Ishikawa (cell line): ENCODE measurements at regions not wholly inside any gene's neighbourhood (a gene's known extent, or its start where the extent isn't known, plus 50 kb on each side); places are given as distances from the start of the nearest gene placed in this dataset.
A peak's percentile ranks its signal among the peaks of the same experiment; 100 is the strongest.

Source experiments
- CEBPB ChIP-seq: IDR thresholded peaks from 2 replicates; pipeline ENCODE4 v1.6.1; 2012
- CREB1 ChIP-seq: IDR thresholded peaks from 2 replicates; pipeline ENCODE4 v1.6.1; 2012; ENCODE audit warnings: low read depth
- EGR1 ChIP-seq: IDR thresholded peaks from 2 replicates; pipeline ENCODE4 v1.6.1; 2012
- EP300 ChIP-seq: IDR thresholded peaks from 2 replicates; pipeline ENCODE4 v1.6.1; 2012; ENCODE audit warnings: borderline replicate concordance
- FOXM1 ChIP-seq: IDR thresholded peaks from 2 replicates; pipeline ENCODE4 v1.6.1; 2012; ENCODE audit warnings: low read depth, borderline replicate concordance
- NFIC ChIP-seq: IDR thresholded peaks from 2 replicates; pipeline ENCODE4 v1.6.1; 2012
- RAD21 ChIP-seq: IDR thresholded peaks from 2 replicates; pipeline ENCODE4 v1.6.1; 2012; ENCODE audit warnings: low read depth
- TAF1 ChIP-seq: IDR thresholded peaks from 2 replicates; pipeline ENCODE4 v1.6.1; 2012; ENCODE audit warnings: low read depth, mild to moderate bottlenecking
- TCF12 ChIP-seq: IDR thresholded peaks from 2 replicates; pipeline ENCODE4 v1.6.1; 2012; ENCODE audit warnings: low read depth
- TEAD4 ChIP-seq: IDR thresholded peaks from 2 replicates; pipeline ENCODE4 v1.6.1; 2012
- YY1 ChIP-seq: IDR thresholded peaks from 2 replicates; pipeline ENCODE4 v1.6.1; 2012; ENCODE audit warnings: low read depth
- ZBTB7A ChIP-seq: IDR thresholded peaks from 2 replicates; pipeline ENCODE4 v1.6.1; 2012; ENCODE audit warnings: low read depth
- TF ChIP-seq, protein P1 (sequence below): IDR thresholded peaks from 2 replicates; pipeline ENCODE4 v1.6.1; 2012
- TF ChIP-seq, protein P2 (sequence below): IDR thresholded peaks from 2 replicates; pipeline ENCODE4 v1.6.1; 2012
- TF ChIP-seq, protein P3 (sequence below): IDR thresholded peaks from 2 replicates; pipeline ENCODE4 v1.6.1; 2012; ENCODE audit warnings: low read depth, mild to moderate bottlenecking

DNA sequence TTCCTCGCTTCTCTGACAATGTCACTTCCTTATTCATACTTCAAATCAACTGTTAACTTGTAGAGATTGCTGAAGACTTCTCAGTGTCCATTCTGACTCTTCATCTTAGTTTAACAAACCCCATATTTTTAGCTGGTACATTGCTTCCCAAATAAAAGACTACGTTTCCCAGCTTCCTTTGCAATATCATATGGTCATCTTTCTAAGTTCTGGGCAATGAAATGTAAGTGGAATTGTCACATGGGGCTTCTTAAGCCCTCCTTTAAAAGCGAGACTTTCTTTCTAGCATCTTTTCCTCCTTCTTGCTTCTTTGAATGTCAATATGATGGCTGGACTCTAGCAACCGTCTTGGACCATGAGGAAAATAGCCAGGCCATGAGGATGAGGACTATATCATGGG is 239.0 kb downstream of the ZNF621 start:
- TF ChIP-seq, protein P1, sequence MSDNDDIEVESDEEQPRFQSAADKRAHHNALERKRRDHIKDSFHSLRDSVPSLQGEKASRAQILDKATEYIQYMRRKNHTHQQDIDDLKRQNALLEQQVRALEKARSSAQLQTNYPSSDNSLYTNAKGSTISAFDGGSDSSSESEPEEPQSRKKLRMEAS: no peak
- TF ChIP-seq, protein P2, sequence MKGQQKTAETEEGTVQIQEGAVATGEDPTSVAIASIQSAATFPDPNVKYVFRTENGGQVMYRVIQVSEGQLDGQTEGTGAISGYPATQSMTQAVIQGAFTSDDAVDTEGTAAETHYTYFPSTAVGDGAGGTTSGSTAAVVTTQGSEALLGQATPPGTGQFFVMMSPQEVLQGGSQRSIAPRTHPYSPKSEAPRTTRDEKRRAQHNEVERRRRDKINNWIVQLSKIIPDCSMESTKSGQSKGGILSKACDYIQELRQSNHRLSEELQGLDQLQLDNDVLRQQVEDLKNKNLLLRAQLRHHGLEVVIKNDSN: peak; percentile 90

DNA sequence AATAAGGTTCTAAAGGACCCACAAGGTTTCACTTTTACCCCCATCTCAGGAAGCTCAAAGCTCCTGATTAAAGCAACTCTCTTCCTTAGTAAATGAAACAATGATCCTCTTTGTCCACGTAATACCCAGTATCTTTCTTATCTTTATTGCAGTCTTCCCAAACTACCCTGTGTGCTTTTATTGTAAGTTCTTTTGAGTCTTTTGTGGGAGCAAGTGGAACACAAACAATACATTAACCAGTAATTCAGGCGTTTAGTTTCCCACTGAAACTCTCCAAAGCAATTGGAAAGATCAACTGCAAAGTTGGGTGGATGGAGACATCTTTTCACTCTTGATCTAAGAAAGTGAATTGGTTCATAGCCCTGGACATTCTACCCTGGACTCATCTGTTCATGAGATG is 240.0 kb downstream of the ZNF621 start:
- TF ChIP-seq YY1 (no peak), RAD21 (no peak), TAF1 (no peak), EP300 (no peak), CEBPB (no peak), ZBTB7A (no peak), FOXM1 (no peak), TEAD4 (no peak), NFIC (no peak), EGR1 (no peak), TCF12 (no peak), CREB1 (no peak)
- TF ChIP-seq, protein P1: no peak
- TF ChIP-seq, protein P3, sequence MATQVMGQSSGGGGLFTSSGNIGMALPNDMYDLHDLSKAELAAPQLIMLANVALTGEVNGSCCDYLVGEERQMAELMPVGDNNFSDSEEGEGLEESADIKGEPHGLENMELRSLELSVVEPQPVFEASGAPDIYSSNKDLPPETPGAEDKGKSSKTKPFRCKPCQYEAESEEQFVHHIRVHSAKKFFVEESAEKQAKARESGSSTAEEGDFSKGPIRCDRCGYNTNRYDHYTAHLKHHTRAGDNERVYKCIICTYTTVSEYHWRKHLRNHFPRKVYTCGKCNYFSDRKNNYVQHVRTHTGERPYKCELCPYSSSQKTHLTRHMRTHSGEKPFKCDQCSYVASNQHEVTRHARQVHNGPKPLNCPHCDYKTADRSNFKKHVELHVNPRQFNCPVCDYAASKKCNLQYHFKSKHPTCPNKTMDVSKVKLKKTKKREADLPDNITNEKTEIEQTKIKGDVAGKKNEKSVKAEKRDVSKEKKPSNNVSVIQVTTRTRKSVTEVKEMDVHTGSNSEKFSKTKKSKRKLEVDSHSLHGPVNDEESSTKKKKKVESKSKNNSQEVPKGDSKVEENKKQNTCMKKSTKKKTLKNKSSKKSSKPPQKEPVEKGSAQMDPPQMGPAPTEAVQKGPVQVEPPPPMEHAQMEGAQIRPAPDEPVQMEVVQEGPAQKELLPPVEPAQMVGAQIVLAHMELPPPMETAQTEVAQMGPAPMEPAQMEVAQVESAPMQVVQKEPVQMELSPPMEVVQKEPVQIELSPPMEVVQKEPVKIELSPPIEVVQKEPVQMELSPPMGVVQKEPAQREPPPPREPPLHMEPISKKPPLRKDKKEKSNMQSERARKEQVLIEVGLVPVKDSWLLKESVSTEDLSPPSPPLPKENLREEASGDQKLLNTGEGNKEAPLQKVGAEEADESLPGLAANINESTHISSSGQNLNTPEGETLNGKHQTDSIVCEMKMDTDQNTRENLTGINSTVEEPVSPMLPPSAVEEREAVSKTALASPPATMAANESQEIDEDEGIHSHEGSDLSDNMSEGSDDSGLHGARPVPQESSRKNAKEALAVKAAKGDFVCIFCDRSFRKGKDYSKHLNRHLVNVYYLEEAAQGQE: no peak
- TF ChIP-seq, protein P2: no peak

DNA sequence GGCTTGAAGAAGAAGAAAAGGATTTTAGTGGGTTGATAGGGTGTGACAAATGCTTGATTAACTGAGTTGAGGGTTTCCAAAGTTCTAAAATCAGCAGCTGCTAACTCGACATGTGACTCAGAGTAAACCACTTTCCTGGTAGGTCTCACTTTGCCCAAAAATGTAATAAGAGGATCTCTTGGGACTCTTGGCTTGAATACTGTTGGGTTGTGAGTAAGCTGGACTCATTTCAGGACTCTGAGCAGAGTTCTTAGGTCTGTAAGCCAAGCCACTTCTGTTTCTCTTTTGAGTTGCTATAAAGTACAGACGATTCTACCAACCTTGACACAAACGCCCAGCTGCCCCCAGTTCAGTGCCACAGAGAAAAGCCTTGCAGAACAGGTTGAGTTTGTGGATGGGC is 241.1 kb downstream of the ZNF621 start:
- TF ChIP-seq EGR1 (no peak), CREB1 (no peak), CEBPB (no peak), EP300 (no peak), TEAD4 (no peak), TCF12 (no peak)
- TF ChIP-seq, protein P1: no peak

DNA sequence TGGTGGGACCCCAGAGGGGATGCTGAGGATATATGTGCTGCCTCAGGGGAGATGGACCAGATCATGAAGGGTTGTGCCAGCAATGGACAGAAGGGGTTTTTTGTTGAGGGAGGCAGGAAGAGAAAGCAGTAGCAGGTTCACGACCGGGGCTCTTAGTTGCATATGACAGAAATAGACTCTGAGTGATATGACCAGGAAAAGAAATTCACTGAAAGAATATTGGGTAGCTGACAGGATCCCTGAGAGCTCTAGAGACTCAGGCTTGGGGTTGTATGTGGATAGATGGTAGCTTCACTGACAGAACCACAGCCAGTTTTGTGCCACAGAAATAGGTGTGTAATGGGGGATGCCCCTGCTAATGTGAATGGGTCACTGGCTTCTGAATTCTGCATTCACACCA is 241.6 kb downstream of the ZNF621 start:
- no peak for TF ChIP-seq TCF12
- TF ChIP-seq CREB1: no peak
- no peak for TF ChIP-seq ZBTB7A
- TF ChIP-seq RAD21: no peak
- TF ChIP-seq TEAD4: no peak
- TF ChIP-seq, protein P1: no peak
- TF ChIP-seq EGR1: no peak
- no peak for TF ChIP-seq CEBPB
- TF ChIP-seq, protein P2: no peak
- TF ChIP-seq TAF1: no peak
- no peak for TF ChIP-seq YY1

DNA sequence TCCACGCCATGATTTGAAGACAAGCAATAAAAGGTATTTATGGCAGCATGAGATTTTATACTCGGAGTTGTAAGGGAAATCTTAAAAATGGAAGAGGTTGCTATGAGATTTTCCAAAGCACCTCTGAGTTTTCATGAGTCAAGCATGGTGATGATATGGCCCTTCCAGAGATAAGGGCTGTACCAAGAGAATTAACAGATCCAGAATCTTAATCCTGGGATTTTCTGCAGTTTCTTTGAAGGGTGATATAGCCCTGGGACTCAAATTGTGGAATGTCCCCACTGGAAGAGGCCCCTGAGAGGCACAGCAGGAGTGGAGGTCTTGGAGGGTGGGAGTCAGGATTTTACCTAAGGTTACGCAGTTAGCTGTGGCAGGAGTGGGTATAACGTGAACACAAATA is 243.3 kb downstream of the ZNF621 start:
- TF ChIP-seq, protein P3: no peak
- no peak for TF ChIP-seq EGR1
- TF ChIP-seq RAD21: no peak
- no peak for TF ChIP-seq TEAD4
- no peak for TF ChIP-seq CEBPB

DNA sequence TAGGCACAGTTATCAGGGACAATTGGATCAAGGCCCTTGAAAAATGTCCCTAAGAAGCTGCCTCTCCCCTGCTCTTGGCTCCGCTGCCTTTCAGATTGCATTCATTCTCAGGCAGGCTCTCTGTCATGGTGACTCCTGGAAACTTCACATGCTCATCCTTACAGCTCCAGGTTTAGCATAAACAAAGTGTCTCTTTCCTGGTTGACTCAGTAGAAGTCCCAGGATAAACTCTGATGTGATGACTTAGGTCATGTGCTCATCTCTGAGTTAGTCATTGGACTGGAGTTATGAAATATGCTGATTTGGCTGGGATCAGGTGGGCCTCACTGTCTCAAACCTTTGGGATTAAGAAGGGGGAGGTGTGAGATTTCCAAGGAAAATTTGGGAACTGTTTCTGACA is 243.8 kb downstream of the ZNF621 start:
- no peak for TF ChIP-seq TCF12

DNA sequence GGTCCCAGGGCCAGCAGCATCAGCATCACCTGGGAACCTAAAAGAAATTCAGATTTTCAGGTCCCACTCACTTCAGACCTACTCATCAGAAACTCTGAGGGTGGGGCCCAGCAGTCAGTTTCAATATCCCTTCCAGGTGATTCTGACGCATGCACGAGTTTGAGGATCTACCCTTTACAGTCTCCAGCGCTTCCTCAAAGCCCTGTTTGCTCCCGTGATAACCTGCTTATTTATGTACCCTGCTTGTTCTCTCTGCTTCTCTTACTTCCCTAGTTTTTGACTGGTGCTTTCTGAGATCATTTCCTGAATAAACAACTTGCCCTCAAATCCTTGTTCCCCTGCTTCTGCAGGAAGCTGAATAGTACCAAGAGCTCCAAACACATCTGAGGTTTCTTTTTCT is 245.3 kb downstream of the ZNF621 start:
- TF ChIP-seq CREB1 (no peak), TAF1 (no peak), YY1 (no peak), ZBTB7A (no peak), EP300 (no peak), TEAD4 (no peak), RAD21 (no peak)
- TF ChIP-seq, protein P2: no peak
